Endothelial cell of umbilical vein (primary cell): ENCODE measurements at regions not wholly inside any gene's neighbourhood (a gene's known extent, or its start where the extent isn't known, plus 50 kb on each side); places are given as distances from the start of the nearest gene placed in this dataset.

Experiments used
- CTCF ChIP-seq, 2 donors: IDR thresholded peaks; 1 replicate in 1 of 2; 2 replicates in 1 of 2; pipeline ENCODE4 v1.5.1; 2011; ENCODE audit warnings: low read length in 2 of 2, mild to moderate bottlenecking in 2 of 2, moderate library complexity in 2 of 2, control low read depth in 1 of 2, inconsistent platforms in 1 of 2, low read depth in 1 of 2; ENCODE audit not compliant: insufficient read depth in 1 of 2; ENCODE audit errors: extremely low read depth in 1 of 2
- POLR2A ChIP-seq: IDR thresholded peaks from 2 replicates; pipeline ENCODE4 v1.6.1; 2012; ENCODE audit warnings: low read depth, mild to moderate bottlenecking, control low read depth, low read length
- TF ChIP-seq, protein P1 (sequence below): IDR thresholded peaks from 2 replicates; pipeline ENCODE4 v1.6.1; 2011; ENCODE audit not compliant: insufficient read depth, insufficient read length

DNA sequence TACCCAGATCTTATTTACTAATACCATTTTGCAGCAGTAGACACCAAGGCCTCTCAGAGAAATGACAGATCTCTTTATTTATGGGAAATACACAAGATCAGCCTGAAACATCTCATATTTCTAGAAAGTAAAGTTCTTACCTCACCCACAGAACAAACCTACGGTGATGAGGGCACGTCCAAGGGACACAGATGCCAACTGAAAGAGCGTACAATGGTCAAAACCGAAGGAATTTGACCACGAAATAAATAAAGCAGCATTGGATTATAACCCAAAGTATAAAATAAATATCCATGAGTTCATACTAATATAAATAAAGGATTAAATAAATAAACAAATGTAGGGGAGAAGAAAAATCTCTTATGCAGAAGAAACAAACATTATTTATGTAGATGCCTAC lies 747.0 kb downstream of the TNS3 start:
- TF ChIP-seq POLR2A (no peak), CTCF (IDR thresholded peaks at IDR 0.05; ENCODE audit: extremely low read depth in 1 of 2, insufficient read depth in 1 of 2, low read depth in 1 of 2, low read length in 2 of 2) (no peak)
- TF ChIP-seq, protein P1, sequence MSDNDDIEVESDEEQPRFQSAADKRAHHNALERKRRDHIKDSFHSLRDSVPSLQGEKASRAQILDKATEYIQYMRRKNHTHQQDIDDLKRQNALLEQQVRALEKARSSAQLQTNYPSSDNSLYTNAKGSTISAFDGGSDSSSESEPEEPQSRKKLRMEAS: no peak
